ENCODE measurements at regions not wholly inside any gene's neighbourhood (a gene's known extent, or its start where the extent isn't known, plus 50 kb on each side); places are given as distances from the start of the nearest gene placed in this dataset.

DNA sequence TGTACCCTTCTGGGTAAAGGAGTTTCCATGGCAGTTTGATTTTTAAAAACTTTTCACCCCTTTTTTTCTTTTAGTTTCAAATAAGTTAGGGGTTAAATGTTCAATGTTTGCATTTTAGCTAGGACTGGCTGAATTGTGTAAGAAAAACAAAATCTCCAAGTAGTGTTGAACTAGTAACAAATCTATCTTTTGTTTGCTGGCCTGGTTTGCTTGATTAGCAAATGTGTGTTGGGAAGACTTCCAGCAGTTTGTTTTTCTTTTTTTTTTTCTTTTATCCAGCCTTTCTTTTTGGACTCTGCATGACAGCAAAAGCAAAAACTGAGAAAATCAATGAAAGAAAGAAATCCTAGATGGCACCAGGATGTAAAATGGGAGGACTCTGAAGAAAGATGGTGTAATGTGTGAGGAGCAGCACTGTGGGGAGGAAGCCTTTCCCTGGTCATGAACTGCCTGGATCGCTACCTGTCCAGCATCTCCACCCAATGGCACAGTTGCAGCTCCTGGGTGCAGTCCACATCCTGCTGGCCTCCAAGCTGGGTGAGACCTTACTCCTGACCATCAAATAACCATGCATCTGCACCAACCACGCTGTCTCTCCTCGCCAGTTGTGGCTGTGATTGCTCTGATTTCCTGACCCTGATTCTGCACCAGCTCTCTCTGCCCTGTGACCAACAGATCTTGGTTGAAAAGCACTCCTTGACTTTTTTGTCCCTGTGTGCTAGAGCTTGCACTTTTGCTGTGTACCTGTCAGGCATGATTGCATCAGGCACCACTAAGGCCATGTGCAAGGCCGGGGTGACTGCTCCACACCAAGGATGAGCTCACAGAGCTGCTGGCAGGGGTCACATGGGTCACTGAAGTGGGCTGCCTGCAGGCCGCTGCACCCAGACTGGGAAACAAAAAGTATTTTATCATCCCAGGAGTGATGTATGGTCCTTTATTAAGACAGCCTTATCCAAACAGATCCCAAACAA is 71.2 kb upstream of the ZNF236 start:
- TF ChIP-seq POLR2AphosphoS5 (IDR thresholded peaks at IDR 0.05) (no peak), POLR2A (IDR thresholded peaks at IDR 0.05) (no peak), EP300 (IDR thresholded peaks at IDR 0.05) (no peak)
- TF ChIP-seq, protein P1, sequence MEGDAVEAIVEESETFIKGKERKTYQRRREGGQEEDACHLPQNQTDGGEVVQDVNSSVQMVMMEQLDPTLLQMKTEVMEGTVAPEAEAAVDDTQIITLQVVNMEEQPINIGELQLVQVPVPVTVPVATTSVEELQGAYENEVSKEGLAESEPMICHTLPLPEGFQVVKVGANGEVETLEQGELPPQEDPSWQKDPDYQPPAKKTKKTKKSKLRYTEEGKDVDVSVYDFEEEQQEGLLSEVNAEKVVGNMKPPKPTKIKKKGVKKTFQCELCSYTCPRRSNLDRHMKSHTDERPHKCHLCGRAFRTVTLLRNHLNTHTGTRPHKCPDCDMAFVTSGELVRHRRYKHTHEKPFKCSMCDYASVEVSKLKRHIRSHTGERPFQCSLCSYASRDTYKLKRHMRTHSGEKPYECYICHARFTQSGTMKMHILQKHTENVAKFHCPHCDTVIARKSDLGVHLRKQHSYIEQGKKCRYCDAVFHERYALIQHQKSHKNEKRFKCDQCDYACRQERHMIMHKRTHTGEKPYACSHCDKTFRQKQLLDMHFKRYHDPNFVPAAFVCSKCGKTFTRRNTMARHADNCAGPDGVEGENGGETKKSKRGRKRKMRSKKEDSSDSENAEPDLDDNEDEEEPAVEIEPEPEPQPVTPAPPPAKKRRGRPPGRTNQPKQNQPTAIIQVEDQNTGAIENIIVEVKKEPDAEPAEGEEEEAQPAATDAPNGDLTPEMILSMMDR (IDR thresholded peaks at IDR 0.05): no peak

Measured in sigmoid colon (tissue), 4 donors.